Keratinocyte (primary cell): ENCODE measurements at regions not wholly inside any gene's neighbourhood (a gene's known extent, or its start where the extent isn't known, plus 50 kb on each side); places are given as distances from the start of the nearest gene placed in this dataset.
A peak's percentile ranks its signal among the peaks of the same experiment; 100 is the strongest.

Experiments used
- EZH2 ChIP-seq: IDR thresholded peaks from one replicate; pipeline ENCODE4 v1.6.1; 2012; ENCODE audit warnings: inconsistent platforms, mild to moderate bottlenecking, low read length, moderate library complexity
- TF ChIP-seq, protein P1 (sequence below), 3 experiments: IDR thresholded peaks in 1 of 3; conservative IDR thresholded peaks in 1 of 3; optimal IDR thresholded peaks in 1 of 3; 2 replicates in 2 of 3; 3 replicates in 1 of 3; pipeline versions ENCODE3 to v1.5.1; 2011; ENCODE audit warnings: low read length in 3 of 3, mild to moderate bottlenecking in 3 of 3, moderate library complexity in 2 of 3, control low read depth in 1 of 3, inconsistent platforms in 1 of 3; ENCODE audit not compliant: insufficient read depth in 2 of 3; ENCODE audit errors: extremely low read depth in 1 of 3

DNA sequence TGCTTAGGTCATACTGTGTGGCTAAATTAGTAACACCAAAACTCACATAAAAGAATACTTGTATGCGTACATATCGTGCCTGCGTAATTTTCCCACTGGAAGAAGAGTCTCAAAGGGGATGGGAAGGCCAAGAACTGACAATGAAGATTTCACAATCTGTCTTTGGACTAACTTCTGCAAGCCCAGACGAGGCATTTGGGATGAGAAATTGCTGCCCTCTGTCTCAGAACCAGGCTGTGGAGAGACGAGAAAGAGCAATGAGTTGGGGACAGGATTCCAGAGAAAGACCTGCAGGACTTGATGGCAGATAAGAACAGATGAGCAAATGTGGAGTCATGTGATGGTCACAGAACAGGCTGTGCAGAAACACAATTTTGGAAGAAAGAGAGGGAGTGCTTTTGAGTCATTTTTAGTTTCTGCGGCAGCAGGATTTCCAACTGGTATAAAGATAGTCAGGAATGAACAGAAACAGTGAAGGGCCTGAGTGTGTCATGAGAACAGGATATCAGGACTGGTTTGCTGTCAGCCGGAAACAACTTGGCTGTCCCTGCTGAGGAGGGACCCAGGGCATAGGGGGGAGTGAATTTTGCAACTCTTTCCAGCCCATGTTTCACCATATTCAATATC is 82.7 kb upstream of the CTSC start:
- TF ChIP-seq, protein P1, sequence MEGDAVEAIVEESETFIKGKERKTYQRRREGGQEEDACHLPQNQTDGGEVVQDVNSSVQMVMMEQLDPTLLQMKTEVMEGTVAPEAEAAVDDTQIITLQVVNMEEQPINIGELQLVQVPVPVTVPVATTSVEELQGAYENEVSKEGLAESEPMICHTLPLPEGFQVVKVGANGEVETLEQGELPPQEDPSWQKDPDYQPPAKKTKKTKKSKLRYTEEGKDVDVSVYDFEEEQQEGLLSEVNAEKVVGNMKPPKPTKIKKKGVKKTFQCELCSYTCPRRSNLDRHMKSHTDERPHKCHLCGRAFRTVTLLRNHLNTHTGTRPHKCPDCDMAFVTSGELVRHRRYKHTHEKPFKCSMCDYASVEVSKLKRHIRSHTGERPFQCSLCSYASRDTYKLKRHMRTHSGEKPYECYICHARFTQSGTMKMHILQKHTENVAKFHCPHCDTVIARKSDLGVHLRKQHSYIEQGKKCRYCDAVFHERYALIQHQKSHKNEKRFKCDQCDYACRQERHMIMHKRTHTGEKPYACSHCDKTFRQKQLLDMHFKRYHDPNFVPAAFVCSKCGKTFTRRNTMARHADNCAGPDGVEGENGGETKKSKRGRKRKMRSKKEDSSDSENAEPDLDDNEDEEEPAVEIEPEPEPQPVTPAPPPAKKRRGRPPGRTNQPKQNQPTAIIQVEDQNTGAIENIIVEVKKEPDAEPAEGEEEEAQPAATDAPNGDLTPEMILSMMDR (optimal IDR thresholded peaks at IDR 0.05 in 1 of 3, IDR thresholded peaks at IDR 0.05 in 1 of 3, conservative IDR thresholded peaks at IDR 0.05 in 1 of 3; ENCODE audit: extremely low read depth in 1 of 3, insufficient read depth in 2 of 3, low read length in 3 of 3): peak in 1 of 3 experiments; percentile 8
- TF ChIP-seq EZH2: no peak
